ENCODE measurements at regions not wholly inside any gene's neighbourhood (a gene's known extent, or its start where the extent isn't known, plus 50 kb on each side); places are given as distances from the start of the nearest gene placed in this dataset.

DNA sequence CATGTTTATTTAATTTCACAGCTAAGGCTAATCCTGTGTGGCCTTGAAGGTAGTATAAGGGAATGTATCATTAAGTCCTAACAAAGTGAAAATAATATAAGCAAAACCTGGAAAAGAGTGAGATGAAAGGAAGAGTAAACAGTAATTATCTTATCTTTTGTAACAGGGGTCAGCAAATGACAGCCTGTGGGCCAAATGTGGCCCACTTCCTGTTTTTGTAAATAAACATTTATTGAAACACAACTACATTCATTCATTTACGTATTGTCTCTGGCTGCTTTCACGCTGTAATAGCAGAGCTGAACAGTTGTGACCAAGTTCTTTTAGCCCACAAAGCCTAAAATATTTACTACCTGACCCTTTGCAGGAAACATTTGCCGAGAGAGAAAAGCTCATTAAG, 78.4 kb upstream of the HTR4 start:
- TF ChIP-seq ELF4 (IDR thresholded peaks at IDR 0.05) (no peak), PKNOX1 (IDR thresholded peaks at IDR 0.05) (no peak), BHLHE40 (IDR thresholded peaks at IDR 0.05; ENCODE audit: borderline replicate concordance) (no peak), SP1 (IDR thresholded peaks at IDR 0.05) (no peak), FOXM1 (IDR thresholded peaks at IDR 0.05; ENCODE audit: borderline replicate concordance) (no peak), NFRKB (IDR thresholded peaks at IDR 0.05) (no peak), FOXK2 (IDR thresholded peaks at IDR 0.05) (no peak), L3MBTL2 (conservative IDR thresholded peaks at IDR 0.05) (no peak), SUZ12 (IDR thresholded peaks at IDR 0.05) (no peak)

Measured in HEK293T (cell line).